Stimulated activated CD4-positive, alpha-beta T cell treated with anti-CD3 and anti-CD28 coated beads, Interleukin-4, amount 100 ng/mL, for 48 hours (primary cell): ENCODE measurements at regions not wholly inside any gene's neighbourhood (a gene's known extent, or its start where the extent isn't known, plus 50 kb on each side); places are given as distances from the start of the nearest gene placed in this dataset.
"Not testable (repeated sequence)": the region's sequence is repeated elsewhere in the genome, so short reads cannot be mapped to it uniquely, and the experiment has no call there.

Experiments used
- DNase-seq, 2 donors: peaks; one replicate each; pipeline ENCODE4 v3.0.0-alpha.2; 2020; ENCODE audit warnings: low read depth in 2 of 2

DNA sequence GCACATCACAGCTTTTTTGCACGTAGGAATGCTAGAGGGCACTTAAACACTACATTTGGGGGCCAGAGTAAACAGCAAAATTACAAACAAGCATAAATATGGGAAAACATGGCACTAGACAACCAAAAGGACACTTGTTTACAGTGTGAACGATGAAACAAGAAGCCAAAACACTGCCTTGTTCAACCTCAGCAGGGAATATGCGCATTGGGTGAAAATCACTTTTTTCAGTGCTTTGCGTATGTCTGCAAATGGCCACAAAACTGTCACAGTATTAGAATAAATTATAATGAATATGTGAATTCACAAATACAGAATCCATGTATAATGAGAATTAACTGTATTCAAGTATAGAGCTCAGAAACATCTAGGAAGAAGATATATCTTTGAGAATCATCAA, 1064.0 kb upstream of the GYPC start:
- DNase-seq, result no peak

DNA sequence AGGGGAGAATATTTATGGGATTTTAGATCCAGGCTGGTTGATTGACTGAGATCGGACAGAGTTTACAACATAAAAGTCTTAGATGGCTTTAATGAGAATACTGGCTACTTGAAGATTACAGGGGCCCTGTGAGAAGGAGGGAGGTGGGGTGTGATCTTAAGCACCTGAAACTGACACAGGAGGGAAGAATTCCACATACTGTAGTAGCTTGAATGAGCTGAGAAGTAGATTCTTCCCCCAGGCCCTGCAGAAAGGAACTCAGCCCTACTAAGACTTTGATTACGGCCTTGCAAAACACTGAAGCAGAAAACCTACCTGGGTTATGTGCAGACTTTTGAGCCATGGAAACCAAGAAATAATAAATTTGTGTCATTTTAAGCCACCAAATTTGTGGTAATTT, 1062.9 kb upstream of the GYPC start:
- DNase-seq, result no peak

DNA sequence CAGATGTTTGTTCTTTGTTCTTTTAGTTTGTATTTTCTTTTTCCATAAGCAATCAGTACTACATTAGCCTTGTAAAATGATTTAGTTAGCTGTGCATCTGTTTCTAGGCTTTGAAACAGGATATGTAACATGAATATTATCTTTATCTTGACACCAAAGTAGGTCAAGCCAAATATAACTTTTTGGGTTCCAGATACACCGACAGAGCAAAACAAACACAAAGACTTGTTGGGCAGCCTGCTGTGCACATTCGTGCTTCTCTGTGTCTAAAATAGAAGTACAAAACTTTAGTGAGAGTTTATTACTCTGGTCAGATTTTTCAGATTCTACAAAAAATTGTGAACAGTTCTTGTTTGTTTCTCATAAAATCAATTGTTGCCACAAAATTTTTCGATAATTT, 1059.3 kb upstream of the GYPC start:
- DNase-seq, result no peak

DNA sequence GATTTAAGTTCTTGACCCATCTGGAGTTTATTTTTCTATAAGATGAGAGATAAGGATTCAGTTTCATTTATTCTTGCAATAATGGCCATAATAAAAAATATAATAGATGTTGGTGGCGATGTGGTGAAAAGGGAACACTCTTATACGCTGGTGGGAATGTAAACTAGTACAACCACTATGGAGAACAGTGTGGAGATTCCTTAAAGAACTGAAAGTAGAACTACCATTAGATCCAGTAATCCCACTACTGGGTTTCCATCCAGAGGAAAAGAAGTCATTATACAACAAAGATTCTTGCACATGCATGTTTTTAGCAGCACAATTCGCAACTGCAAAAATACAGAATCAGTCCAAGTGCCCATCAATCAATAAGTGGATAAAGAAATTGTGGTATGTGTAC, 1040.5 kb upstream of the GYPC start:
- no peak for DNase-seq

DNA sequence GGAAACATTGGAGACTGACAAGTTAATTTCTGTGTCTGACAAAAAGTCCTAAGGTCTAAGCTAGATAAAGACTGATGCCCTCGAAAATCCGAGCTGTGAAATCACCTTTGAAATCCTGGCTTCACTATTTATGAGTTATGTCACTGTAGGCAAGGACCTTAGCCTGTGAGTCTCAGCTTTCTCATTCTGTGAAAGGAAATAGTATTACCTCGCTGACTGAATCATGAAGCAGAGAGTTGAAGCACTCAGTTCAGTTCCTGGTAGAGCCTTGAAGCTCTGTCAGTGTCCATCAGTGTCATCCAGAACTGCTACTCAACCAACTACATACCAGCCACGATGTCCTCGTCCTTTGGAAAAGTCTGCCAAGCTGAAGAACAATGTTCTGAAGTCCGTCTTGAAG, 1025.6 kb upstream of the GYPC start:
- no peak for DNase-seq

DNA sequence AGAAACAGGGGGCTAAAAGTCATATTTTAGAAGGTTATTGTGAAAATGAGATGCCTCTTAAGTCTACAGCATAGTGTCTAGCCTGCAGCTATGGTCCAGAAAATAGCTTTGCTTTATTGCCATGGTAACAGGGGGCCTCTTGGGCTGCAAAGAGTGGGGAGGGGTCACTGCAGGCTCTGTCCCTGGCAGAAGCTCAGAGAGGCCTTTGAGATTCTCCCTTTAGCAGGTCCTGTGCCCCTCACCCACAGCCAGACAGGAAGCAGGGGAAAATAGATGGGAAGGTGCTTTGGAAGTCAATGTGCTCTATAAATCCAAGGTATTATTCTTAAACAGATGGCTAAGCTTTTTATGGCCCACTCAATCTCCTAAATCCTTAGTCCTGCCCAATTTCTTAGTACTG, 1021.3 kb upstream of the GYPC start:
- no peak for DNase-seq

DNA sequence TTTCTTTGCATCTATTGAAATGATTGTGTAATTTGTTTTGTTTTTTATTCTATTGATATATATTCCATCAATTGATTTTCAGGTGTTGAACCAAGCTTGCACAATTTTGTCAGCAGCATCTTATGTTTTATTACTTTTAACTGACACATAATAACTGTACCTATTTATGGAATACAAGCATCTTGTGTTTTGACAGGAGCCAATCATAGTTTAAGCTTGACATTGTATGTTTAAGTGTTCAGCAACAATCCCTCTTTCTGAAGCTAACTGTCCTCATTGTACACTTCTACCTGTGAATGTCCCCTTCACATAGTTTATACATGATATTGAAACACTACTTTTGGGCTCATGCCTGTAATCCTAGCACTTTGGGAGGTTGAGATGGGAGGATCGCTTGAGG, 1017.6 kb upstream of the GYPC start:
- DNase-seq, result no peak

DNA sequence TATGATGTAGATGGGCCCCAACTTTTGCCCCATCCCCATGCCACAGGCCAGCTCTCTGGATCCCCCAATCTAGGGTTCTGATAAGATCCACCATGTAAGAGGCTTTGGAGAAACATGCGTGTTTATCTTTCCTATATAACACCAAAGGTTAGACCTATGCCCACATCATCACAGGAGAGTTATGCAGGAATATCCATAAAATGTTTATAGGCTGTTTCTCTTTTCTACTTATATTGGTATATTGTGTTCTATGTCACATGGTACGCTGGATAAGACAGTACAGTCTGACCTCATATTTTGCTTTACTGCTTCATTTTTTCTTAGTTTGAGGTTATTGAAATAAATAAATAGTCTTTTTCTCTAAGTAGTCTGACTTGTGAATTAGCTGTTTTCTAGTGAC, 1013.9 kb upstream of the GYPC start:
- DNase-seq, result no peak

DNA sequence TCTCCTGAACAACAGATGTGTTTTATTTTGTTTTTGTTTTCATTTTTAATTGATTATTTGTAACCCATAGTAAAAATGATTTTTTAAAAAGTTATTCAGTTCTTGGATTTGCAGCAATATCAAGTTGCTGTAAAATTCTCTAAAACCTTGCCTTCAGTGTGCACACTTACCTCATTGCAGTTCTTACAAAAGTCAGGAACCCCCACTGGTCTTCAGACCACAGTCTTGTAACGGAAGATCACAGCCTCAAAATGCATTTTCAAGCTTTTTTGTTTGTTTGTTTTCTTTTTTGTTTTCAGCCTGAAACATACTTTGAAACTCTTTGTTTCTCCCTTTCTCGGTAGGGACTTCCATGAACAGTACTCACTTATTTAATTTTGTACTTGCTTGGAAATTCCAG, 1012.8 kb upstream of the GYPC start:
- DNase-seq, result no peak

DNA sequence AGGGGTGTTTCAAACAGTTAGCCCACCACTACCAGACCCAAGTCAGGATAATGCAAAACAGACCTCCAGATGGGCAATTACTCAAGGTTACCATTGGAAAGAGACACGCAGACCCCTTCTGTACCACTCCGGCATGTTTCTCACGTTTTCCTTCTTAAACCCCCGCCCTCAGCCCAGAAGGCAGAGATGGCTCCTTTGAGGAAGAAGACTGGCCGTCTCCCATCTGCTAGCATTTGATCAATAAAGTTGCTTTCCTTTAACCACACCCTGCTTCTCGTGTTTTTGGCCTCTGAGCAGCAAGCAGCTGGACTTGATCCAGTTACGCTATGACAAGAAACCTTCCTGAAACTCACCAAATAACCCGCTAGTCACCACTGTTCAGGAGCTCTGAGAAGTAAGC, 1012.4 kb upstream of the GYPC start:
- DNase-seq, result no peak

DNA sequence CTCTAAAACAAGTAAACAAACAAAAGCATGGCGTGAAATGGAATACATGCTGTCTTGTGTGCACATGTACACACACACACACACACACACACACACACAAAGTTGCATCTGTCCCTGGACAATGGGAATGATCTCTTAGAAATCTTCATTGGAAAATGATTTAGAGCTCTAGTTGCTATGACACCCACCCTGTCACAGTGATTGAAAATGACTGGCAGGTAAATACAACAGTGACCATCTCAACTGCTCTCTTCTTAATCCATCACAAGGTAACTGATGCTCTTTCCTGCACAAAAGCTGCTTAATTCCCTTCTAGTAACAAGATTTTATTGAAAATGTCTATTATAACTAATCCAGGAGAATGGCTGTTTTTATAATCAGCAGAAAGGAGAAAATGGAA, 1011.7 kb upstream of the GYPC start:
- DNase-seq, result no peak

DNA sequence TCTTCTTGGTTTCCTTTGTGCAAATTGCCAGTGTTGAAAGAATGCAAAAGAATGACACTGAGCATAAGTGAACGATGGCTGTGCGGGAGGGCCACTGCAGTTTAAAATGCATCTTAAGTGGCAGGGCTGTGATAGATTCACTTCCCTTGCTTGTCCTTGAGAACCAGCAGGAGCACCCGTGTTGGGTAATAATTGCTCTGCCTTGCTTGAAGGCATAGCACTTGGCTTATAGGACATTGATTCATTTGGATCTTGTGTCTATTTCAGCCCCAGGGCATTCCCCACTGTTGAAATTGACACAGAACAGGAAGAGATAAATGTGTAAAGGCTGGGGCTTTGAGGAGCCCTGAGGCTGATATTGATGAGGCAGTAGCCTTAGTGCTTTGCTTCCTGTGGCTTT, 1003.7 kb upstream of the GYPC start:
- DNase-seq, result no peak

DNA sequence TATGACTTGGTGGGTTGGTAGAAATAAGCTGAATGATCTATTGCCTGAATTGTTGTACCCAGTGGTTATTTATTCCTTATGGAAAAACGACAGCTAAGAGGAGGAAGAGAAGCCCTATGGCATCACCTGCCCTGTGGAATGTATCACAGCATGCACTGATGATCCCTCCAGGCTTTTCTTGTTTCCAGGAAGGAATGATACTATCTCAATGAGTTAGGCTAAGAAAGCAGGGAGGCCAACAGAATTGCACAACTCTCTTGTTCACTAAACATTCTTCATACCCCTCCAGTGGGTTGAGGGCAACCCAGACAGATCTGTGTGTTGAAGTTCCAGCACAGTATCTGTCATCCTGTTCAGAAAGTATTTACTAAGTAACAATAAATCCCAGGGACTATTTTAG, 1001.7 kb upstream of the GYPC start:
- DNase-seq, result no peak

DNA sequence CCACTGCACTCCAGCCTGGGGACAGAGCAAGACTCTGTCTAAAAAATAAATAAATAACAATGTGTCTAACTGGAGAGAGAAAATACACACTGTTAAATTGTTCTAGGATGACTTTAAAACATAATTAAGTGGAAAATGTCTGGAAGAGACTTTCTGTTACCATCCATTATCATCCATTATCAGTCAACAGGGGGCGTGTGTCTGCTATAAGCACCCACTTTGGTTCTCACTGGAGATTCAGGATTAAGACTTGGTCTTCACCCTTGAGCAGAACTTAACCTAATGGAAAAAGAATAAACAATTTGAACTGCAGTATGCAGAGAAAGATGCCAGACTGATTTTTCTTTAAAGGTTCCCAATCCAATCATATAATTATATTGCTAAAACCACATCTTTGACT, 999.8 kb upstream of the GYPC start:
- no peak for DNase-seq

DNA sequence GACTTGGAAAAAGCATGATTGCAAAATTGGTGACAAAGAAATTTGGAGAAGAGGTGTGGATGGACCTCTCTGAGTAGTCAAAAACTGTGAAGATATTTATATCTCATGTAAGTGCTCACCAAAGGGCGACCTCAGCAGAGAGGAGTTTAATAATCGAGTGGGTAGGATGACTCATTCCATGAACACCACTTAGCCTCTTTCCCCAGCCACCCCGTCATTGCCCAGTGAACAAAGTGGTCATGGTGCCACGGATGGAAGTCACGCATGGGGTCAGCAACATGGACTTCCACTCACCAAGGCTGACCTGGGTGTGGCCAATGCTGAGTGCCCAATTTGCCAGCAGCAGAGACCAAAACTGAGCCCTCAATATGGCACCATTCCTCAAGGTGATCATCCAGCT, 997.4 kb upstream of the GYPC start:
- DNase-seq, result no peak

DNA sequence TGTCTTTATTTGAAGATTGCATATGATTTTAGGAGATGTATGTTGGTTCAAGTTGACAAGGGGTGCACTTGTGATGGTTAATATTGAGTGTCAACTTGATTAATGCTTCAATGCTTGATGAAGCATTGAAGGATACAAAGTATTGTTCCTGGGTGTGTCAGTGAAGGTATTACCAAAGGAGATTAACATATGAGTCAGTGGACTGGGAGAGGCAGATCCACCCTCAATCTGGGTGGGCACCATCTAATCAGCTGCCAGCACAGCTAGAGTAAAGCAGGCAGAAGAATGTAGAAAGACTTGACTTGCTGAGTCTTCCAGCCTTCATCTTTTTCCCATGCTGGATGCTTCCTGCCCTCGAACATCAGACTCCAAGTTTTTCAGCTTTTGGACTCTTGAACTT, 995.6 kb upstream of the GYPC start:
- not testable (repeated sequence) for DNase-seq

DNA sequence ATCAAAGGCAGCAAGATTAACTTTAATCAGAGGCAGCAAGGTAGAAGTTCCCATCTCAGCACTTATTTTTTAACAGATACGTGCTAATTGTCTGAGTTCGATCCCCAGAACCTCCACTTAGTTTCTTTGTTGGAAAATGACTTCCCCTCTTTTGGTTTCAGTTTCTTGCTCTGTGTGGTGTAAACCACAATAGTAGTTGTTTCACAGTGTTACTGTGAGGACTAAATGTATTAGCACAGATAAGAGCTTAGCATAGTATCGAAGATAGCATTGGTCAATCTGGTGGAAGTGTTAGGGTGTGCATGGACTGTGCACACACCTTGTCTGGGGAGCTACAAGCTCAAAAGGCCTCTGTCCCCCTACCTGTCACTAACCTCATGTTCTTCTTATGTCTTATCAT, 988.3 kb upstream of the GYPC start:
- DNase-seq, result no peak

DNA sequence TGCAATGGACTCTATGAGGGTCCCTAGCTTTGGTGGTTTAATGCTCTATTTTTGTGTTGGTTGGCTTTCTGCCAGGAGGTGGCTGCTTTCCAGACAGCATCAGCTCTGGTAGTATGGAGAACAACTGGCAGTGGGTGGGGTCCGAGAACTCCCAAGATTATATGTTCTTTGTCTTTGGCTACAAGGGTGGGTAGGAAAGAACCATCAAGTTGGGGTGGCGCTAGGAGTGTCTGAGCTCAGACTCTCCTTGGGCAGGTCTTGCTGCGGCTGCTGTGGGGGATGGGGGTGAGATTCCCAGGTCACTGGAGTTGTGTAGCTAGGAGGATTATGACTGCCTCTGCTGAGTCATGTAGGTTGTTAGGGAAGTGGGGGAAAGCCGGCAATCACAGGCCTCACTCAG, 976.1 kb upstream of the GYPC start:
- DNase-seq, result no peak

DNA sequence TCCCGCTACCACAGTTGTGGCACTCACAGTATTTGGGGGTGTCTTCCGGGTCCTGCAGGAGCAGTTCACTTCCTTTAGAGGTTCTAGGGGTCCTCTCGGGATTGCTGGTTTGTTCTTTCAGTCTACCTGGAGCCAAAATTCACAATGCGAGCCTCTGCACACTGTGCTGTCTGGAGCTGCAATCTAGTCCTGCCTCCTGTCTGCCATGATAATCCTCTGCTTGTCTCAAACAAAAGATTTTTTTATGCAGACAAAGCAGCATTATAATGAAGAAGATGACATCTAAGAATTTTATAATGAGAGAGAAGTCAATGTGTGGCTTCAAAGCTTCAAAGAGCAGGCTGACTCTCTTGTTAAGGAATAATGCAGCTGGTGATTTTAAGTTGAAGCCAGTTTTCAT, 975.1 kb upstream of the GYPC start:
- DNase-seq, result no peak

DNA sequence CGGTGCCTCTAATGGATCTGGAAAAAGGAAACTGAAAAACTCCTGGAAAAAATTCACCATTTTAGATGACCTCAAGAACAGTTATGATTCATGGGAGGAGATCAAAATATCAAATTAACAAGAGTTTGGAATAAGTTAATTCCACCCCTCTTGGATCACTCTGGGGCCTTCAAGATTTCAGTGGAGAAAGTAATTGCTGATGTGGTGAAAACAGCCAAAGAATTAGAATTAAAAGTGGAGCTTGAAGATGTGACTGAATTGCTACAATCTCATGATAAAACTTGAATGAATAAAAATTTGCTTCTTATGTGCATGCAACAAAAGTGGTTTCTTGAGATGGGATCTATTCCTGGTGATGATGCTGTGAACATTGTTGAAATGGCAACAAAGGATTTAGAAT, 974.4 kb upstream of the GYPC start:
- DNase-seq, result no peak

DNA sequence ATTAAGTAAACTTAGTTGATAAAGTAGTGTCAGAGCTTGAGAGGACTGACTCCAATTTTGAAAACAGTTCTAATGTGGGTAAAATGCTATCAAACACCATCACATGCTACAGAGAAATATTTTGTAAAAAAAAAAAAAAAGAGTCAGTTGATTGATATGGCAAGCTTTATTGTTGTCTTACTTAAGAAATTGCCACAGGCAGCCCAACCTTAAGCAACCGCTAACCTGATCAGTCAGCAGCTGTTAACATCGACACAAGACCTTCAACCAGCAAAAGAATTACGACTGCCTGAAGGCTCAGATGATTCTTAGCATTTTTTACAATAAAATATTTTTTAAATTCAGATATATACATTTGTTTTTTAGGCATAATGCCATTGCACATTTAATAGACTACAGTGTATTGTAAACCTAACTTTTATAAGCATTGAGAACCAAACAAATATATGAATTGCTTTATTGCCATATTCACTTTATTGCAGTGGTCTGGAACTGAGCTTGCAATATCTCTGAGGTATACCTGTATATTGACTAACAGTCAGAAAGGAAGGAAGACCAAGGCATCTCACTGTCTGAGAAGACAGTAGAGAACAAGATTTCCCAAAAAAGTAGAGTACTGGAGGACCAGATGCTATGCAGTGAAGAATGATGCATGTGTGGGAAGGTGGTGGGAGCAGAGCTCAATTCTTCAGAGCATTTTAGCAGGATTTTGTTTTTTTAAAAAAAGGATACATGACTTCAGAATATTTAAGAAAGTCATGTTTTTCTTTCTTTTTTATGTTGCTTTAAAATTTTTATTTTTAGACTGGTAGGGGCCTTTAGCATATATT, 973.8 kb upstream of the GYPC start:
- no peak for DNase-seq

DNA sequence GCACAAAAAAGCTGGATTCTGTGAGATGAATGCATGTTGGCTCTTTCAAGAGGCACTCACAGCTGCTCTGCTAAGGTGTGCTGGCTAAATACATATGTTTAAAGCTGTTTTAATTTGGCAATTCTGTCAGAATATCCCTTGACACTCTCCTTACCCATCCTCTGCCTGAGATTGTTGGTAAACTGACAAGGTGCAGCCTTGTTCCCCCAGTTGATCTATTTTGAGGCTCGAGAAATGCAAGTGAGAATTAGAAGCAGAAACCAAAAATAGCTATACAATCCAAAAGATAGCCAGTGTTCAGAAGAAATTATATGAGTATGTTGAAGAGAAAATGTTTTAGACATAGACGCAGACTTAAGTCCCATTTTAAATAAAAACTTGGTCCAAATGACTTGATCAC, 971.7 kb upstream of the GYPC start:
- no peak for DNase-seq

DNA sequence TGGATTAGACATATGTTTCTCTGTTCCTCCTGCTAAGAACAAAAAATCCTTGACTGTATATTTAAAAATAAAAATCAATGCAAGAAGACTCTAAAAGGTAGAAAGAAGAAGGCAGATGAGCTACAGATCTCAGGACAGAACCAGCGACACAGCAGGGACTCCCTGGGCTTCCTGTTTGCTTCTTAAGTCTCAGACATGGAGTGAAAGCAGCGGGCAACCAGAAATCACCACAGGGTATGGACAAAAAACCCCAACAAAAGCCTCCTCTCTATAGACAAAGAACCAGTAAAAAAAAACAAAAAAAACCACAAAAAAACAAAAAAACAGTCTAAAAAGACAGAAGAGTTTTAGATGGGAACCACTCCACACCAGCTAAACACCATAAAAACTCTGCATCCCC, 971.0 kb upstream of the GYPC start:
- DNase-seq, result no peak

DNA sequence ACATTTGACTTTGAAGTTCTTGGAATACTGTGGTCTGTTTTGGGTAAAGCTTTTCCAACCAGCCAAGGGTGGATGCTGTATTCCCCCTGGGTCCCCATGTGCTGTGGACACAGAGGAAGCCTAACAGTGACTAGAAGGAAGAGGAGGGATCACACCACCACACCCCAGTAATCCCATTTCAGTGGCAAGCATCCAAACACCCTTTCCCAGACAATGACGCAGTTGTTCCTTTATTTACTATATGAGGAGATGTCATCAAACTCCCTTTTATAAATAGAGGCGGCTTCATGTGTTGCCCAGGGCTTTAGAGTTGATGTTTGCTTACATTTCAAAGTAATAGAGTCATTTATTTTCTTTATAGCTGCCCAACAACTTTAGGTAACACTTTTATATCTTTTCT, 959.4 kb upstream of the GYPC start:
- DNase-seq, result no peak
